ENCODE measurements at regions not wholly inside any gene's neighbourhood (a gene's known extent, or its start where the extent isn't known, plus 50 kb on each side); places are given as distances from the start of the nearest gene placed in this dataset.

DNA sequence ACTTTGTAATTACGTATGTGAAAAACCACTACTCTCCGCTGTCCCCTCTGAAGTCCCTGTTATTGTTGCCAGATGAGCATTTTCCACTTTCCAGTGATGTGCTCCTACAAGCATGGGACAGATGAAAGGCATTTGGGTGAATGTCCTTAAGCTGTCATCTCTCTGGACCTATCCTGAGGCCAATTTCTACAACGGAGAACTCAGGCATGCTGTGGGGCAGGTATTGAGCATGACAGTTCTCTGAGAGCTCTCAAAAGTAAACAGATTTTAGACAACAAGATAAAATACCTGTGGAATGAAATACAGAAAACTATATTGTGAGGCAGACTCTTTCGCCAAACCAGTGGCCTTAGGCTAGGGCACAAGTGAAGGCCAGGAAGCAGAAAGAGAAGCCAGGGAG lies 656.5 kb upstream of the NR2F2 start:
- no peak overlapping the region for H3K27ac ChIP-seq (ENCODE audit: low read depth, low read length)
- H3K9ac ChIP-seq (ENCODE audit: low read depth, low read length): no peak overlapping the region
- no peaks in the 10 kb centered on the region for H3K36me3 ChIP-seq (ENCODE audit: control insufficient read depth, insufficient read depth, low read length)
- no peaks in the 10 kb centered on the region for H3K9me3 ChIP-seq (ENCODE audit: control insufficient read depth, insufficient read depth, low read length)
- no peaks in the 10 kb centered on the region for H3K27me3 ChIP-seq (ENCODE audit: control insufficient read depth, insufficient read depth, low read length)
- no peaks in the 10 kb centered on the region for H3K4me1 ChIP-seq (ENCODE audit: control insufficient read depth, insufficient read depth, low read length)
- no peak overlapping the region for H3K4me3 ChIP-seq (ENCODE audit: low read depth, low read length)

DNA sequence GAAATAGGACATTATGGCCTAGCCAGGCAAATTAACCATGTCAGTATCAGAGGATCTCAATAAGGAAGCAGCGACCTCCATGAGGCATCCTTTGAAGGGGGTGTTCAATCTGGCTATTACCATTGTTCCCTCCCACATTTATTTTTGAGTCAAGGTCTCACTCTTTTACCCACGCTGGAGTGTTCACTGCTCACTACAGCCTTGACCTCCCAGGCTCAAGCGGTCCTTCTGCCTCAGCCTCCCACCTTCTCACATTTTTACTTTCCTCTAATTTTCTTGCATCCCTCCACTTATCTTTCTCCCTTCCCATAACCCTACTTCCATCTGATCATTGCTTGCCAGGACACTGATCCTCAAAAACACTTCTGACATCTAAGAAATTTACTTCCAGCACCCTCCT lies 654.0 kb upstream of the NR2F2 start:
- no peak overlapping the region for H3K27ac ChIP-seq (ENCODE audit: low read depth, low read length)

GRCh38 chr15:95679847-95680582 lies 650.5 kb upstream of the NR2F2 start:
- Histone ChIP-seq H3K27ac (ENCODE audit: low read depth, low read length) (no peak overlapping the region), H3K4me3 (ENCODE audit: low read depth, low read length) (no peak overlapping the region), H3K9me3 (ENCODE audit: control insufficient read depth, insufficient read depth, low read length) (no peaks in the 10 kb centered on the region), H3K36me3 (ENCODE audit: control insufficient read depth, insufficient read depth, low read length) (no peaks in the 10 kb centered on the region), H3K9ac (ENCODE audit: low read depth, low read length) (no peak overlapping the region), H3K27me3 (ENCODE audit: control insufficient read depth, insufficient read depth, low read length) (no peaks in the 10 kb centered on the region), H3K4me1 (ENCODE audit: control insufficient read depth, insufficient read depth, low read length) (no peaks in the 10 kb centered on the region)

More for the DNA sequence above, 654.0 kb upstream of the NR2F2 start:
- Histone ChIP-seq H3K9me3 (ENCODE audit: control insufficient read depth, insufficient read depth, low read length) (no peaks in the 10 kb centered on the region), H3K9ac (ENCODE audit: low read depth, low read length) (no peak overlapping the region), H3K27me3 (ENCODE audit: control insufficient read depth, insufficient read depth, low read length) (no peaks in the 10 kb centered on the region), H3K4me3 (ENCODE audit: low read depth, low read length) (no peak overlapping the region), H3K4me1 (ENCODE audit: control insufficient read depth, insufficient read depth, low read length) (no peaks in the 10 kb centered on the region), H3K36me3 (ENCODE audit: control insufficient read depth, insufficient read depth, low read length) (no peaks in the 10 kb centered on the region)

GRCh38 chr15:95680728-95681127 lies 649.8 kb upstream of the NR2F2 start:
- Histone ChIP-seq H3K27ac (ENCODE audit: low read depth, low read length) (no peak overlapping the region), H3K36me3 (ENCODE audit: control insufficient read depth, insufficient read depth, low read length) (no peaks in the 10 kb centered on the region), H3K4me1 (ENCODE audit: control insufficient read depth, insufficient read depth, low read length) (no peaks in the 10 kb centered on the region), H3K4me3 (ENCODE audit: low read depth, low read length) (no peak overlapping the region), H3K9me3 (ENCODE audit: control insufficient read depth, insufficient read depth, low read length) (no peaks in the 10 kb centered on the region), H3K9ac (ENCODE audit: low read depth, low read length) (no peak overlapping the region), H3K27me3 (ENCODE audit: control insufficient read depth, insufficient read depth, low read length) (no peaks in the 10 kb centered on the region)

DNA sequence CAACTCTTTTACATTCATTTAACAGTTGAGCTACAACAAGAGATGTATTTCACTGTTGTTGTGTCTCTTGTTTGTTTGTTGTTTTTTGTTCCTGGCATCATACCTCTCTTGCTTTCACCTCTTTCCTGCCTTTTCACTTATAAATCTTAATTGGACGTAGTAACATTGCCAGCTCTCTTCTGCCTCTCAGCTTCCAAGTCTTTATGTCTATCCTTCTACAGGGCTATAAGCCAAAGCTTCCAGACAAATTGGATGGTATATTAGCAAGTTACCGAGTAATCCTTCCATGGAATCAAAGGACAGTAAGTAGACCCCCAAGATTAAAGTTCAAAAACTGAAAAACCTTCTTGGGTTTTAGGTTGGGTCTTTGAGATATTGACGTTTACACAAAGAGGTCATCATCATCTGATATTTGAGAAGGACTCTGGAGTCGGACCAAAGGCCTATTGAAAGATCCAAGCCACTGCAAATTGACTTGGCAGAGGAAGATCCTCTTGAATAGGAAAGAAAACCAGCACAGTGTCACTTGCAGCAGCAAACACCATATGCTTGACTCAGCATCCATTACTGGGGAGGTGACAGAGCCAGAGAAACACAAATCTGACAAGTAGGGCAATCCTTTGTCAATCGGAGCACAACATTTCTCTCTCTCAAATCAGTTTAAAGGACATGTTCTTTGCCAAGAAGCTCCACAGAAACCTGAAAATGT lies 648.5 kb upstream of the NR2F2 start:
- H3K4me3 ChIP-seq (ENCODE audit: low read depth, low read length): no peak overlapping the region
- no peaks in the 10 kb centered on the region for H3K27me3 ChIP-seq (ENCODE audit: control insufficient read depth, insufficient read depth, low read length)
- no peaks in the 10 kb centered on the region for H3K9me3 ChIP-seq (ENCODE audit: control insufficient read depth, insufficient read depth, low read length)
- H3K27ac ChIP-seq (ENCODE audit: low read depth, low read length): no peak overlapping the region
- no peaks in the 10 kb centered on the region for H3K36me3 ChIP-seq (ENCODE audit: control insufficient read depth, insufficient read depth, low read length)
- H3K4me1 ChIP-seq (ENCODE audit: control insufficient read depth, insufficient read depth, low read length): no peaks in the 10 kb centered on the region
- H3K9ac ChIP-seq (ENCODE audit: low read depth, low read length): no peak overlapping the region

- H3K9ac ChIP-seq (ENCODE audit: low read depth, low read length): no peak overlapping the region
- no peaks in the 10 kb centered on the region for H3K36me3 ChIP-seq (ENCODE audit: control insufficient read depth, insufficient read depth, low read length)
- H3K27ac ChIP-seq (ENCODE audit: low read depth, low read length): no peak overlapping the region
- no peaks in the 10 kb centered on the region for H3K4me1 ChIP-seq (ENCODE audit: control insufficient read depth, insufficient read depth, low read length)
- H3K4me3 ChIP-seq (ENCODE audit: low read depth, low read length): no peak overlapping the region
- H3K27me3 ChIP-seq (ENCODE audit: control insufficient read depth, insufficient read depth, low read length): no peaks in the 10 kb centered on the region
- H3K9me3 ChIP-seq (ENCODE audit: control insufficient read depth, insufficient read depth, low read length): no peaks in the 10 kb centered on the region
These were observed 646.4 kb upstream of the NR2F2 start for GRCh38 chr15:95684126-95684525.

DNA sequence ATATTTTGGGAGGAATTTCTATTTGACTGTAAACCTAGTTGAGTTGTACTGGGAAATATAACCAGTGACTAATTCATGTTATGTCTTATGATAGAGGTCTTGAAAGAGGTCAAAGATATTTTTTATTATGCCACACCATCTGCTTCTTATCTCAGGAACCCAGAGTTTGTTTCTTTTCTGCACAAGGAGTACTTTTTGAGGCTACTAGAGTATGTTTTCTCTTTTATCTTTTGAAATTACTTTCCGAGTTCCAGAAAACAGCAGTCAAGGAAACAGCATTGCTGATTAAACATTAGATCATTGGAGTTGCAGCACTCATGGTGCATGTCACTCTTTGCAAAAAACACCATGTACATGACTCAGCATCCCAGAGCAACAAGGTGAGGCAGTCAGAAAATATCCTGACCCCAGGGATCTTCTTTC lies 645.8 kb upstream of the NR2F2 start:
- Histone ChIP-seq H3K27me3 (ENCODE audit: control insufficient read depth, insufficient read depth, low read length) (no peaks in the 10 kb centered on the region), H3K36me3 (ENCODE audit: control insufficient read depth, insufficient read depth, low read length) (no peaks in the 10 kb centered on the region), H3K9ac (ENCODE audit: low read depth, low read length) (no peak overlapping the region), H3K27ac (ENCODE audit: low read depth, low read length) (no peak overlapping the region), H3K4me3 (ENCODE audit: low read depth, low read length) (no peak overlapping the region), H3K4me1 (ENCODE audit: control insufficient read depth, insufficient read depth, low read length) (no peaks in the 10 kb centered on the region), H3K9me3 (ENCODE audit: control insufficient read depth, insufficient read depth, low read length) (no peaks in the 10 kb centered on the region)

GRCh38 chr15:95687061-95687460 lies 643.4 kb upstream of the NR2F2 start:
- no peak overlapping the region for H3K4me3 ChIP-seq (ENCODE audit: low read depth, low read length)
- H3K9ac ChIP-seq (ENCODE audit: low read depth, low read length): no peak overlapping the region
- H3K27ac ChIP-seq (ENCODE audit: low read depth, low read length): no peak overlapping the region
- no peaks in the 10 kb centered on the region for H3K36me3 ChIP-seq (ENCODE audit: control insufficient read depth, insufficient read depth, low read length)
- no peaks in the 10 kb centered on the region for H3K27me3 ChIP-seq (ENCODE audit: control insufficient read depth, insufficient read depth, low read length)
- no peaks in the 10 kb centered on the region for H3K4me1 ChIP-seq (ENCODE audit: control insufficient read depth, insufficient read depth, low read length)
- no peaks in the 10 kb centered on the region for H3K9me3 ChIP-seq (ENCODE audit: control insufficient read depth, insufficient read depth, low read length)

GRCh38 chr15:95687686-95688085 lies 642.8 kb upstream of the NR2F2 start:
- H3K4me3 ChIP-seq (ENCODE audit: low read depth, low read length): no peak overlapping the region
- no peaks in the 10 kb centered on the region for H3K4me1 ChIP-seq (ENCODE audit: control insufficient read depth, insufficient read depth, low read length)
- H3K27me3 ChIP-seq (ENCODE audit: control insufficient read depth, insufficient read depth, low read length): no peaks in the 10 kb centered on the region
- H3K9me3 ChIP-seq (ENCODE audit: control insufficient read depth, insufficient read depth, low read length): no peaks in the 10 kb centered on the region
- H3K36me3 ChIP-seq (ENCODE audit: control insufficient read depth, insufficient read depth, low read length): no peaks in the 10 kb centered on the region
- no peak overlapping the region for H3K9ac ChIP-seq (ENCODE audit: low read depth, low read length)
- no peak overlapping the region for H3K27ac ChIP-seq (ENCODE audit: low read depth, low read length)

DNA sequence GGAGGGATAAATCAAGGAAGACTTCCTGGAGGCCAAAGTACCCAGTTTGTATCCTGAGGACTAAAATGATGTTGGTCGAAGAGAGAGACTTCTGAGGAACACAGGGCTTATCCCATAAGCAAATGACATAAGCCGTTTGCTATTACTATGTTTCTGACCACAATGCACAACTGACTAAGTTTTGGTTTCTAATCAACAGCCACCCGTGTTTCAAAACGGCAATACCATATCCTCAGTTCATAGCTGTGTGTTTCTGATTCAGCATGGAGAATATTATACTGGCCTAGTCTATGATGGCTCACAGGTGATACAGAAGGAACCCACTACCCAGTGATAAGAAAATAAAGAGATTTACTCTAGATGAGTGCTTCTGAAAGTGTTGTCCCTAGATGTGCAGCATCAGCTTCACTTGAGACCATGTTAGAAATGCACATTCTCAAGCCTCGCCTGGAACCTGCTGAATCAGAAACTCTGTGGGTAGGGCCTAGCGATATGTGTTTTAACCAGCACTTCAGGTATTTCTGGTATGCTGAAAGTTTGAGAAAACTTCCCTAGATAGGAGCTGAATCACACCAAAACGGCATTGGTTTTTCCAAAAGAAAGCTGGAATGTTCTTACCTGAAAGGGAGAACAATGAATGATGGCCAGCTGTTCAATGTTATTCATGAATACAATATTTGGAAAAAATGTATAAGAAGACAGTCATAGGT lies 639.7 kb upstream of the NR2F2 start:
- Histone ChIP-seq H3K27me3 (ENCODE audit: control insufficient read depth, insufficient read depth, low read length) (no peaks in the 10 kb centered on the region), H3K4me3 (ENCODE audit: low read depth, low read length) (no peak overlapping the region), H3K4me1 (ENCODE audit: control insufficient read depth, insufficient read depth, low read length) (no peaks in the 10 kb centered on the region), H3K9me3 (ENCODE audit: control insufficient read depth, insufficient read depth, low read length) (peaks cover 2% of the 10 kb centered on the region; the same call in 1 of the 2 replicates), H3K9ac (ENCODE audit: low read depth, low read length) (no peak overlapping the region), H3K27ac (ENCODE audit: low read depth, low read length) (no peak overlapping the region), H3K36me3 (ENCODE audit: control insufficient read depth, insufficient read depth, low read length) (no peaks in the 10 kb centered on the region)

- Histone ChIP-seq H3K36me3 (ENCODE audit: control insufficient read depth, insufficient read depth, low read length) (no peaks in the 10 kb centered on the region), H3K9ac (ENCODE audit: low read depth, low read length) (no peak overlapping the region), H3K4me1 (ENCODE audit: control insufficient read depth, insufficient read depth, low read length) (no peaks in the 10 kb centered on the region), H3K9me3 (ENCODE audit: control insufficient read depth, insufficient read depth, low read length) (peaks cover 3% of the 10 kb centered on the region; the same call in 1 of the 2 replicates), H3K4me3 (ENCODE audit: low read depth, low read length) (no peak overlapping the region), H3K27me3 (ENCODE audit: control insufficient read depth, insufficient read depth, low read length) (no peaks in the 10 kb centered on the region), H3K27ac (ENCODE audit: low read depth, low read length) (no peak overlapping the region)
These were observed 636.6 kb upstream of the NR2F2 start for GRCh38 chr15:95693917-95694316.
